Left kidney (tissue), 1 donor: ENCODE measurements at regions not wholly inside any gene's neighbourhood (a gene's known extent, or its start where the extent isn't known, plus 50 kb on each side); places are given as distances from the start of the nearest gene placed in this dataset.
"Not testable (repeated sequence)": the region's sequence is repeated elsewhere in the genome, so short reads cannot be mapped to it uniquely, and the experiment has no call there.

Experiments used
- DNase-seq: peaks from one replicate; pipeline ENCODE4 v3.0.0-alpha.2; 2013

DNA sequence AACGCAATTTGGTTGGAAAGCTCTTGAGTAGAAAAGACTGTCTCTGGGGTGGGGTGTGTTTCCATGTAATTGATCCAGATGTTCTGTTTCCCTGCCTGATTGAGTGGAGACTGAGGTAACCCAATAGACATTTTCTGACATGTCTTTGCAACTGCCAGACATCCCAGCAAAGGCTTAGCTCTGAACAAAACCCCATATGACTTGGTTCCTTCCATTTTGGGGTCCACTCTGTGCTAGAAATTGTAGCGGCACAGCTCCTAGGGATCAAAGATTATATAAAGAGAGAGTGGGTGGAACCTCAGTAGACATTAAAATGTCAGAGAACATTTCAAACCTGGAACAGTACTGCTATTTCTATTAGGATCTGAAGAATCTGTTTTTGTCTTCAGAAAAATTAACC lies 189.3 kb downstream of the EDN1 start:
- DNase-seq, result no peak

DNA sequence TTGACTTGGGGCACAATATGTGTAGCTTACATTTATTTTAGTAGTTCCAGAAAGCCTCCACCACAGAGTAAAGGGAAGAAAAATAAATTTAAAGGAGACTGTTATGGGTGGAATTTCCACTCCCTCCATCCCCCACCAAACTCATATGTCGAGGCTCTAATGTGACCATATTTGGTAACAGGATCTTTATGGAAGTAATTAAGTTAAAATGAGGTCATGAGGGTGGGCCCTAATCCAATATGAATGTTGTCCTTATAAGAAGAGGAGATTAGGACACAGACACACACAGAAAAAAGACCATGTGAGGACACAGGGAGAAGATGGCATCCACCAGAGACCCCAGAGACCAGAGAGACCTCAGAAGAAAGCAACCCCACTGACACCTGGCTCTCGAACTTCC lies 189.7 kb downstream of the EDN1 start:
- DNase-seq, result no peak

DNA sequence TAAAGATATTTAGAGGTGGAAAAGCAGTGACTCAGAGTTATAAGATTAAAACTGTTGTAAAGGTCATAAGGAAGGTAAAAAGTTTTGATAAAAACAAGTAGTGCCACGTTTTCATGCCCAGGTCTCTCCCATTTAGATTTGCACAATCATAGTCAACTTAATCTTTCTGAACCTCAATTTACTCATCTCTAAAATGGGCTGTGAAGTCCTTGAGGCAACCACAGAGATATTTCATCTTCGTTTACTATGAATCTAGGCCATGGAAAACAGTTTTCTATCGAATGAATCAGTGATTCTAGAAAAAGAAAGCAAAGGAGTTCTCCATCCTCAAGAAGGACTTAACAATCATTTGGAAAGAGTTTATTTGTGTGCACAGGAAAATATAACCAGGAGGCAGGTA lies 190.2 kb downstream of the EDN1 start:
- DNase-seq, result no peak

DNA sequence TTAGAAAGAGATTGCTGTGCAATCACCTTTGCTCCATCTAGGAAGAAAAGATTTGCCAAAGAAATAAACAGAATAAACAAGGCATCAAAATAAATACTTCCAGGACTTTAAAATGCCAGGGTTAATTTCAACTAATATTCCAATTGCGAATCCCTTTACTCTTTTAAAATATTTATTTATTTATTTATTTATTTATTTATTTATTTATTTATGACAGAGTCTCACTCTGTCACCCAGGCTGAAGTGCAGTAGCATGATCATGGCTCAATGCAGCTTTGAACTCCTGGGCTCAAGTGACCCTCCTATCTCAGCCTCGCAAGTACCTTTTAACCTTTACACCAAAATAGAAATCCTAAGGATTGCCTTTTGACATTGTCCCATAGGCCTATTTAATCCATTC lies 191.1 kb downstream of the EDN1 start:
- no peak for DNase-seq

DNA sequence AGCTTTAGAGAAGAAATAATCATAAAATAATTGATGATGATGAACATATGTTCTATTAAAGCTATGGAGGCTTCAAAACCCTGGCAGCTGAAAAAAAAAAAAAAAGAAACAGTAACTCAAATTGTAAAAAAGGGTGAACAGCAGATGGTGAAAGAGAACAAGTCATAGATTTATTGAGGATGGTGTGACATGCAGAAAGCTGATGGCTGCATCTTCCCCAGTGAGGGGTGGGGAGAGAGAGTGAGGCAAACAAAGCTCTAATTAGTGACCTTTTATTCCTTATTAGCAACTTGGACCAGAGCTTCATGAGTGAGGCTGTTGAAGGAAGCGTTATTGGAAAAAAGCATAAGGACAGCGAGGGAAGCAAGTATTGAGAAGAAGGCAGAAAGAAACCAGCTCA lies 191.7 kb downstream of the EDN1 start:
- no peak for DNase-seq

DNA sequence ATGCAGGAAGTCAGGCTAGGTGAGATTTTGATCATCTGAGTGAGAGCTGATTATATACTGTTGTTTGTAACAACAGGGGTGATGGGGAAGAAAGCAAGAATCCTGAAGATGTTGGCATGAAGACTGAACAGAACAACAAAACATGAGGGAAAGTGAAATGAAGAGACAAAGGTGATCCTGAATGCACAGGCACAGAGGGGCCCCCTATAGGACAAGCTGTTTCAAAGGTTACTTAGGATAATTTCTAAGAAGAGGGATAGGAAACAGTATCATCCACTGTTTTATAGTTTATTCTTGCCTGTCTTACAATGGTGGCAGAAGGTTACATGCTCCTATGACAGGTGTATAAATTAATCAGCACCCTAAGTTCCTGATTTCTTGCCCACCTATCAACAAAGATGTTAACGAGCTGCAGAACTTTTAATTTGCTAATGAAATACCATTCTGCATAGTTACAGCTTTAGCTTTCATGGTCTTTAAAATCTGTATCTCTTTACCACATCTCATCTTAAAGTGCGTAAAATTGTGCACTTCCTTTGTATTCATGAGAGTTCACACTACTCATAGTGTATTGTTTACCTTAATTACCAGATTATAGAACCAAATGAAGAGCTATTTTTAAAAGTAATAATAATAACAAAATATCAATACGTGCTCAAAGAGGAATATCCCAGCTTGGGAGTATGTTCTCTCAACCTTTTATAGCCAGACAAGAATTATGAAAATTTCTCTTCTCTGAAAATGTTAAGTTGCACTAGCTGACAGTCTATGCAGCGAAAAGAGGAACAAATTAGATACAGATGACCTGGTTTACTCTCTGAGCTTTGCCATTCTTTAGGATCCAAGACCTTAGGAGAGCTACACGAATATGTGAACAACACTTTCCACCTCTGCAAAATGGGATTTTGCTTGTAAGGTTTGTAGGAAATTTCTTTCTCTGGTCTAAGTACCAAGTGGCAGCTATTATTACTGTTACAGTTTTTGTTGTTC lies 192.5 kb downstream of the EDN1 start:
- DNase-seq, result no peak

DNA sequence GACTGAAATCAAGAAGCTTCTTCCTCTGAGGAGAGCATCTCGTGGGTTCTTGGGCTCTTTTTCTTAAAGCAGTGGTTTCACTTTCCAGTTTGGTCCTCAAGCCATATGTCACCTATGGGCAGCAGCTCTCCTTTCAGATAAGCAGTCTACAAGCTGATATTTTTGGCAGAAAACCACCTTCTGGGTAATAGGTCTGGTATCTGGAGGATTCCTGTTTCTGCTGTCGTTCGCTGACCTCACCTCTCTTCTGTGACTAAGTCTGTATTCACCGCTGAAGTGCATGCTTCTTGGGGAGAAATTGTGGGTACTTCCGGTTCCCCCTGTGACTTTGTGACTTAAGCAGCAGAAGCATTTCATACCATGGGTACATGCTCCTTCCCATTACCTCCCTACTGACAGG lies 193.6 kb downstream of the EDN1 start:
- no peak for DNase-seq

DNA sequence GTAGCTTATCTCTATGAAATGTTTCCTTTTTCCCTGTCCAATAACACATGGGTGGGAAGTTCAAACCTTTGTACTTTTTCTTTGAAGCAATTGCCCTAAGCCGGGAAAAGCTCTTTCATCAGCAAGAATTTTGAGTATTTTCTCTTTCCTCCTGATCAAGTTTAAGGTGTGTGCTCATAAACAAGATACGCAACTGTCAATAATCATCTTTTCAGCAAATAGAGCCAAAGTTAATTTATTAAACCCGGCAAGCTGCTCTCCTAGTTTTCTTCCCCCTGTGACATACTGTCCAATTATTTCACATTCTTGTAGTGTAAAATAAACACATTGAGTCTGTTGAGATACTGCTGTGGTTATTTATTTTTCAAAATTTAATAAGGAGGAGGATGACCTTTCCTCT lies 194.4 kb downstream of the EDN1 start:
- no peak for DNase-seq

DNA sequence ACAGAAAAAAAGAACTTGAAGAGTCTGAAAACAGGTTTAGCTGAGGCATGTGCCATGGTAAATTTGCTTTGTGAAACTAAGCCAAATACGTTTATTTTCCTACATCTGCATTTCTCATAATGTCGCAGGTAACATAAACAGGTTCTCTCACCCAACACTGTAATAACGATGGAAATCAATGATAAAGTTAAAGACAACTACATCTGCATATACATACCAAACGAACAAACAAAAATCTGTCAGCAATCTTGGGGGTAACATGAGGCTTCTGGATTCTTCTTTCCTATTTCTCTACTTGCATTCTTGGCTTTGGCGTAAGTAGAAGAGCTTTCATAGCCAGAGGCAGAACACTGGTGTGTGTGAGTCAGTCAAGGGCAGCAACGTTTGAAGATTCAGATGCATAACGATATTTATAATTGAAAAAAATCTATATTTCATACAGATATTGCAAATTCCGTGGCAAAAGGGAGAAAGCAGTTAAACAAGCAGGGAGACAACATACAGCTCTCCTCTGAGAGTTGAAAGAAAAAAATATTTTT lies 195.1 kb downstream of the EDN1 start:
- no peak for DNase-seq

DNA sequence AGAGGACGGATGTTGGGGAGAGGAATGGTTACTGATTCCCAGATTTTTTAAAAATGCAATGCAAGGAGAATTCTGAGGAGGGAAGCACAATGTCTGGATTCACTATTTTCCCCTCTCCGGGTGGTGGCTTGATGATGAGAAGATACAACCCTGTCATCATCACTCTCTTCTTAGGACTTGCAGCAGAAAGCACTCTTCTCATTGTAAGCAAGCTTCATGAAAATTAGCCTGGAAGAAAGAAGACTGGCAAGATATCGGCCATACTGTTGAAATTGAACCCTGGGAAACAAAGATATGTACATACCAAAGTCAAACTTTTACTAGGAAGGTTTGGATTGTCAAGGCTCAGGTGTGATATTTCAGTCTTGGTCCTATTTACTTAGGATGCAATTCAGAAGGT lies 195.7 kb downstream of the EDN1 start:
- DNase-seq, result no peak

DNA sequence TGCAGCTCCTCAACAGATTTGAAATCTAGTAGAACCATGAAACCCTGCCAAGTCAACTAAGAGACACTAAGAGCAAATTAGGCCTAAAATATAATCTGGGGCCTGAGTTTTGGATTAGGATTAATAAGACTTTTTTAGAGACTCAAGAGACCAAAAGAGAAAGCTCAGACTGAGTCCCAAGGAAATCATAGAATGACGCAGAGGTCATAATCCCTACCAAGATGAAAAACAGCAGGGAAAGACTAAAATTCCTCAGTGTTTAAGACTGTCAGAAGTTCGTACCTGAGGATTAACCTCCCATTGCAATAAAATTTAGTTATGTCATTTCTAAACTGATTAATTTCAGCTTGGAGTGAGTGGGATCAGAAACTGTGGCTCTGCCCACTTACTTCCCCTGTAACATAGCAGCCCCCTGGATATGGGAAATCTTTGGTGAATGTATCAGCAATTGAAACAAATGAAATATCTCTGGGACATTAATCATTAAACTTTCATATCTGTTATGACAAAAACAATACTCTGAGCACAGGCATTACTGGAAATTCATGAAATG lies 200.3 kb downstream of the EDN1 start:
- no peak for DNase-seq

DNA sequence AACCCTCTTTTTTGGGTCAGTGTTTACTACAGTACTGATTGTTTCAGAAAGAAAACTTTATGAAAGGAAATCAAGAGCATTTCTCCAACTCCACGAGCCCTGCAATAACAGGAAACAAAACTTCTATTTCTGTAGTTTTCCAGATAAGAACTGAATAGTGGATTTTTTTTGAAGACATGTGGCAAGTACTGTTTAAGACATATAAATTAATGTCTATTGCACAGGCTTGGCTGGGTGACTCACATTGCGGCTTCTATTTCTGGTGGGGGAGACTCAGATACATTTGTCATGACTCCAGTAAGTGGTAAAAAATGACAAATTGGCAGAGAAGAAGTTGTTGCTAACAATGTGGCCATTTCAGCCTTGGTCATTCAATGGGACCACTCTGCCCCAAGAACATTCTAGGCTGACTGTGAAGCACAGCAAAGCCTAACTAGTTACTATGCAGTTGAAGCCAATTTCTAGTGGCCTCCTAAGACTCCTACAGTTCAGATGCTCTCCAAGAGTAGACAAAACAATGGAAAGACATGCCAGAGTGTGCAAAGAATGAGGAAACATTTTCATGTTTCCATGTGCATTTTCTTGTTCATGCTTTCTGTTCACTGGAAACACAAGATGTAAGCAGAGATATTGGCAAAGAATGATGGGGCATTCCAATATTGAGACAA lies 200.9 kb downstream of the EDN1 start:
- DNase-seq, result no peak

DNA sequence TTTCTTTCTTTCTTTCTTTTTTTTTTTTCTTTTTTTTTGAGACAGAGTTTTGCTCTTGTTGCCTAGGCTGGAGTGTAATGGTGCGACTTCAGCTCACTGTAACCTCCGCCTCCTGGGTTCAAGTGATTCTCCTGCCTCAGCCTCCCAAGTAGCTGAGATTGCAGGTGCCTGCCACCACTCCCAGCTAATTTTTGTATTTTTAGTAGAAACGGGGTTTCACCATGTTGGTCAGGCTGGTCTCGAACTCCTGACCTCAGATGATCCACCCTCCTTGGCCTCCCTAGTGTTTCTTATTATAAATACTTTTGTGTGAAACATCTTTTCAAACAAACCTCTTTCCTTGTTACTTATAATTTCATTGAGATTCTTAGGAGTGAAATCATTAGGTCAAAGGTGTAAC lies 202.8 kb downstream of the EDN1 start:
- not testable (repeated sequence) for DNase-seq

DNA sequence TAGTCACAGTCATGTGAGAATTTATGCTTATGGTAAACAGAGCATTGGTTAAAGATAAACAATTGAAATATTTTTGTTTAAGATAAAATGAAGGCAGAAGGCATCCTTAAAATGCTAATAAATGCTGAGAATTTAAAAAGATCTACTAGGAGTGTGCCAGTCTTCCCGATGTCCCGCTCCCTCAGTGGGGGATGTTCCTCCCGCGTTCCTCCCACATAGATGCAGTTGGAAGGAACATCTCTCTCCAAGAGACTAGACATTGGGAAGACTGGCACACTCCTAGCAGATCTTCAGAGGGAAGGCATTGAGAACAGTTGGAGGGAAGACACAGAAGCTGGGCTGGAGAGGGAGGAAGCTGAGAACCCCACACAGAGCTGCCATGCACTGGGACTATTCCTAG lies 203.3 kb downstream of the EDN1 start:
- DNase-seq, result no peak

DNA sequence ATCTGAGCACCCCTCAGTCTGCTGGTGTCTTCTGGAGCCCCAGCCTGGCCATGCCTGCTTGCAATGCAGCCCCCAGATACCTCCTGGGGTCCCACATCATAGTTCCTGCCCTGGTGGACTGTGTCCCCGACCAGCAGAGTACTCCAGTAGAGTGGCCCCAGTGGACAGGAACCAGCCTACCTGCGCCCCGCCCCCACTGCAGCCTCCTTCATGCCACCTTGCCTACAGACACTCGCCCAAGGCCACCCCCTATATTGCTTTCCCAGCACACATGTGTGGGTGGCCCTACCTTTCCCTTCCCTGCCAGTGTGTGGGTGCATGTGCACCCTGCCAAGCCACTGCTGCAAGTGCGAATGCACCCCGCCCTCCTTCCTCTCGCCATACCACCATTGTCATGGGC lies 204.0 kb downstream of the EDN1 start:
- no peak for DNase-seq

DNA sequence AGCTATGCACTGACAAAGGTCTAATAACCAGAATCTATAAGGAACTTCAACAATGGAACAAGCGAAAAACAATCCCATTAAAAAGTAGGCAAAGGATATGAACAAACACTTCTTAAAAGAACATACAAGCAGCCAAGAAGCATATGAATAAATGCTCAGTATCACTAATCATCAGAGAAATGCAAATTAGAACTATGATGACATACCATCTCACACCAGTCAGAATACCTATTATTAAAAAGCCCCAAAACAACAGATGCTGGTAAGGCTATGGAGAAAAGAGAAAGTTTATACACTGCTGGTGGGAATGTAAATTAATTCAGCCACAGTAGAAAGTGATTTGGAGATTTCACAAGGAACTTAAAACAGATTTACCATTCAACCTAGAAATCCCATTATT lies 211.8 kb downstream of the EDN1 start:
- no peak for DNase-seq

DNA sequence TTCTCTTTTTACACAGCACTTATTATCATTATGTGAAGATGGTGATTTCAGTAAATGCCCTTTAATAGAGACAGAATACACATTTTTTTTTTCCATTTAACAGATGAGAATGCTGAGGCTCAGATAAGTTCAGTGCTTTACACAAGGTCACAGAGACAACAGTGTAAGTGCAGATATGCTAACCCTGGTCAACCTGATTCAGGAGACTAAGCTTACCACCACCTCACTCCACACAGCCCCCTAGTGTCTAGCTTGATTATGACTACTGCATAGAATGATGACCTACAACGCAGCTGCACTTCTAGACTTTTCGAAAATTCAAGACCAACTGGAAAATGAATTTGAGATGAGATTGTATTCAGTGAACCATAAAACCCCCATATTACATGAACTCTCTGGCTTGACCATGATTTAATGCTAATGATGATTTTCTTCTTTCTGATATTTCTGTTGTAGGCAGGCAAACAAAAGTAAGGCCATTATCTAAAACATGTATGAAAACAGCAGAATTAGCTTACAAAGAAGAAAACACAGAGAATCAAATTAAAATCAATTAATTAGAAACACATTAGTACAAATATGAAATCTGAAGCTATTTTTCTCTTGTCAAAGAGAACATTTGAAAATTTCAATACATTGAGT lies 212.1 kb upstream of the PHACTR1 start:
- no peak for DNase-seq

DNA sequence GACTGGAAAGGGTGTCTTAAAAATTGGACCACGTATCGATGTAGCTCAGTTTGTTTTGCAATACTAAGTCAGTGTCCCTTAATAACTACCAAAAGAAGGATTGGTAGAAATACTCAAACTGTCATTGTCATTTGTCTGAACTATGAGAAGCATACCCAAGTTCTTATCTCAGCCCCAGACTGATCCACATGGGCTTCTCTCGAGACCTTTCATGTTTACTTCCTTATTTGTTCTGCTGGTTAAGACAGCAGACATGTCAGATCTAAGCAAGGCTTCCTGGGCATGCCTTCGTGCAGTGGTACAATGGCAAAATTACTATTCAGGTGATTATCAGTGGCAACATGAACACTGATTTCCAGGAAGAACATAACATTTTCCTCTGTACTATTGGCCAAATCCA lies 211.1 kb upstream of the PHACTR1 start:
- DNase-seq, result no peak

DNA sequence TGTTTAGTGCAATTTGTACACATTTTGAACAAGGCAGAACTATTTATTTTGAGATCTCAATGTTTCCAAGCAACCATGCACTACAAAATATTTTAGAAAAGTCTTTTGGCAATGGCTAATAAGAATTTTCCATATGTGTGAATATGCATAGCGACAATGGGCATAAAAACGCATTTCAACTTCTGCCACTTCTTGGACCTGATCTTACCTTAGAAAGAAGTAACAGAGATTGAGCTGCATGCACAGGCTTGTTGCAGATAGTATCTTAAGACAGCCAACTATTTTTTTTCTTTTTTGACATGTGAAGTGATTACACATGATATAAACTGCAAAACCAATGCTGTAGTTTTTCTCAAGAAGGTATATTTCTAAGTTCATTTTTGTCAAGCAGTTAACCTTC lies 210.4 kb upstream of the PHACTR1 start:
- no peak for DNase-seq

DNA sequence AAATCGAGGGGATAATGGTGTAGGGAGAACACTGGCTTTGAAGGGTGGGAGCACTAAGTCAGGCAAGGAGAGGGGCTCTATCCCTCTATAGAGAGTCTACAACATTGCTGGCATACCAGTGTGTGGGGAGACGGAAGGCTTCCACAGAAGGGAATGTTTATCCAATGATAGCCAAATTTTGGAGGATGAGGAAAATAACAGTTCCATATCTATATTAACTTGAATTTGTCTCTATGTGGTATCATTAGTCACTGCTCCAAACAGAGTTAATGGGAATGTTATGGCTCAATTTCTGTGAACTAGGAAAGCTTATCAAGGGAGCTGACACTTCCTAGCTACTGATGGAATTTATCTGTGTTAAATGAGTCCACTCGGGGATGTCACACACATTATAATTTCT lies 208.9 kb upstream of the PHACTR1 start:
- DNase-seq, result no peak

DNA sequence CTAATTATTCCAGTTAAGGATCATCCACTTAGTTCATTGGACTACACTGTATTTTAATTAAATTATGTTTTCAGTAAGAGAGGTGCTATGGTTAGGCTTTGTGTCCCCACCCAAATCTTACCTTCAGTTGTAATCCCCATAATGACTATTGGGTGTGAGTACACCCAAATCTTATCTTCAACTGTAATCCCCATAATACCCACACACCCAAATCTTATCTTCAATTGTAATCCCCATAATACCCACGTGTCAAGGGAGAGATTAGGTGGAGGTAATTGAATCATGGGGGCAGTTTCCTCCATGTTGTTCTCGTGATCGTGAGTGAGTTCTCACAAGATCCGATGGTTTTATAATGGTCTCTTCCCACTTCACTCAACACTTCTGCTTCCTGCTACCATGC lies 208.0 kb upstream of the PHACTR1 start:
- no peak for DNase-seq

DNA sequence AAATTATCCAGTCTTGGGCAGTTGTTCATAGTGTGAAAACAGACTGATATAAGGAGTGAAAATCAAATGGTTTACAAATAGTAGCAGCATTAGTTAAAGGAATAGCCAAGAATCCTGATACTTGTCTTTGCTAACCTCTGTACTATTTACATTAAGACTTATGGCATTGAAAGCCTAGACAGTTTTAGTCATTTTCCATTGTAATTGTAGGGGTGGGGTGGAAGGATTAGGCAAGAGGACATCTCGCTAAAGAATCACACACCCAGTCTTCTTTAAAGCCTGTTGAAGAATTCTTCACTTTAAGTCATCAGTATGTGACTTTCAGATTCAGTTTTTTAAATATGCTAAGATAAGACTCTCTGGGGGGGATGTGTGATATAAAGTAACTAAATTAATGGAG lies 207.5 kb upstream of the PHACTR1 start:
- no peak for DNase-seq

DNA sequence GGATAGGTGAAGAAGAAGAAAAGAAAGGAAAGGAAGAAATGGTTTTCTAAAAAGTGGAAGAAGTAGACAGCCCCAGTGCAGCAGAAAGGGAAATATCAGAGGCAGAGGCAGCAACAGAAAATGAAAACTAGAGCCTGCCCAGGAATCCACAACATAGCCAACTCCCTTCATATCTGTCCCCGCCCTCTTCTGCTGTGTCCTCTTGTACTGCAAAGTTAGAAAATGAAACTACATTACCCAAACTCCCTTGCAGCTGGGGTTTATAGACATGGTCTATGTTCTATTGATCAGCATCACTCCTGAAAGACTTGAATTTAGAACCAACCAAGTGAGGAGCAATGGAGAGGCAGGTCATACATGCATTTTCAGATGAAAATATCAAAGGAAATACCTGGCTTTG lies 200.5 kb upstream of the PHACTR1 start:
- no peak for DNase-seq
